SK-N-SH (cell line): ENCODE measurements at regions not wholly inside any gene's neighbourhood (a gene's known extent, or its start where the extent isn't known, plus 50 kb on each side); places are given as distances from the start of the nearest gene placed in this dataset.

Experiments used
- CTCF ChIA-PET: fragments of 300-600, 350-600 bp; formaldehyde crosslinking; extraction: SDS; loops from one replicate; lab custom pipeline; 2021; lab: Yijun Ruan, JAX
- POLR2A ChIA-PET: fragments of 350-600 bp; sonication (Branson Sonifier 250); formaldehyde crosslinking; extraction: SDS; loops from one replicate; lab custom pipeline; 2020; ENCODE audit warnings: antibody characterized with exemption, inconsistent platforms; lab: Yijun Ruan, JAX
- DNase-seq: peaks from one replicate; pipeline ENCODE4 v3.0.0; 2012
- H2AFZ ChIP-seq: fragments of 200-600 bp; sonication (generic); 2 replicates; pipeline ENCODE4 v1.8.1; 2016; ENCODE audit warnings: antibody characterized with exemption, mild to moderate bottlenecking, low read depth
- H3F3A ChIP-seq: fragments of 200-600 bp; sonication (generic); replicated peaks from 2 replicates; pipeline ENCODE3; 2016; ENCODE audit warnings: antibody characterized with exemption, mild to moderate bottlenecking; ENCODE audit not compliant: insufficient read depth
- H3K27ac ChIP-seq, 2 experiments: fragments of 200-500 bp in 1 of 2; fragments of 200-600 bp in 1 of 2; sonication (Bioruptor generic) in 1 of 2; sonication (generic), shearing (Covaris generic) in 1 of 2; 2 replicates each; pipeline versions ENCODE4 v1.5.1 to v1.6.1; 2014 to 2016; ENCODE audit warnings: low read depth in 2 of 2, inconsistent platforms in 1 of 2, low read length in 1 of 2, mild to moderate bottlenecking in 1 of 2, mixed read lengths in 1 of 2
- H3K27me3 ChIP-seq: fragments of 200-600 bp; sonication (generic), shearing (Covaris generic); 2 replicates; pipeline ENCODE4 v1.6.1; 2016; ENCODE audit warnings: mixed run types; ENCODE audit not compliant: insufficient read depth
- H3K36me3 ChIP-seq, 2 experiments: fragments of 200-500 bp in 1 of 2; fragments of 200-600 bp in 1 of 2; sonication (Bioruptor generic) in 1 of 2; sonication (generic) in 1 of 2; replicated peaks in 1 of 2; 2 replicates each; pipeline versions ENCODE3 to v1.5.1; 2014 to 2016; ENCODE audit warnings: low read length in 1 of 2, mild to moderate bottlenecking in 1 of 2; ENCODE audit not compliant: insufficient read depth in 2 of 2, control insufficient read depth in 1 of 2
- H3K4me1 ChIP-seq, 2 experiments: fragments of 200-500 bp in 1 of 2; fragments of 200-600 bp in 1 of 2; sonication (Bioruptor generic) in 1 of 2; sonication (generic), shearing (Covaris generic) in 1 of 2; 2 replicates each; pipeline versions ENCODE4 v1.5.1 to v1.6.1; 2014 to 2016; ENCODE audit warnings: low read depth in 1 of 2, low read length in 1 of 2, mixed run types in 1 of 2; ENCODE audit not compliant: insufficient read depth in 2 of 2, control insufficient read depth in 1 of 2
- H3K4me2 ChIP-seq: fragments of 200-600 bp; sonication (generic), shearing (Covaris generic); 2 replicates; pipeline ENCODE4 v1.6.1; 2017; ENCODE audit warnings: mixed run types
- H3K4me3 ChIP-seq, 2 experiments: fragments of 200-500 bp in 1 of 2; fragments of 200-600 bp in 1 of 2; sonication (Bioruptor generic) in 1 of 2; sonication (generic), shearing (Covaris generic) in 1 of 2; 2 replicates each; pipeline versions ENCODE4 v1.5.1 to v1.8.1; 2014 to 2016; ENCODE audit warnings: low read depth in 2 of 2, inconsistent platforms in 1 of 2, low read length in 1 of 2, mild to moderate bottlenecking in 1 of 2, mixed read lengths in 1 of 2, moderate library complexity in 1 of 2
- H3K79me2 ChIP-seq: fragments of 200-600 bp; sonication (generic); 2 replicates; pipeline ENCODE4 v1.8.1; 2017; ENCODE audit warnings: mild to moderate bottlenecking; ENCODE audit not compliant: insufficient read depth
- H3K9ac ChIP-seq: fragments of 200-600 bp; sonication (generic); 2 replicates; pipeline ENCODE4 v1.6.1; 2017; ENCODE audit warnings: mixed run types
- H3K9me2 ChIP-seq: fragments of 200-600 bp; sonication (generic); 2 replicates; pipeline ENCODE4 v1.6.1; 2017; ENCODE audit warnings: mixed run types
- H3K9me3 ChIP-seq: fragments of 200-600 bp; sonication (generic); 2 replicates; pipeline ENCODE4 v1.6.1; 2017; ENCODE audit warnings: mixed run types, mild to moderate bottlenecking, moderate library complexity
- H4K20me1 ChIP-seq: fragments of 200-600 bp; sonication (generic); 2 replicates; pipeline ENCODE4 v1.6.1; 2017; ENCODE audit warnings: mild to moderate bottlenecking, mixed run types; ENCODE audit not compliant: insufficient read depth
- CTCF ChIP-seq: fragments of 200-600 bp; sonication (generic); IDR thresholded peaks from 2 replicates; pipeline ENCODE4 v1.6.1; 2017; ENCODE audit warnings: antibody characterized with exemption, mild to moderate bottlenecking, moderate library complexity
- ELF1 ChIP-seq: IDR thresholded peaks from 2 replicates; pipeline ENCODE4 v1.4.0; 2012
- FOSL2 ChIP-seq: IDR thresholded peaks from 2 replicates; pipeline ENCODE4 v1.4.0; 2012; ENCODE audit warnings: low read depth, mild to moderate bottlenecking, moderate library complexity, borderline replicate concordance
- FOXJ3 ChIP-seq: sonication (generic); formaldehyde crosslinking; IDR thresholded peaks from 2 replicates; pipeline ENCODE4 v1.5.1; 2020; ENCODE audit warnings: mild to moderate bottlenecking, missing genetic modification reagents
- GABPA ChIP-seq: IDR thresholded peaks from 2 replicates; pipeline ENCODE4 v1.4.0; 2012; ENCODE audit warnings: low read depth, mild to moderate bottlenecking
- IRF3 ChIP-seq: fragments of 150-350 bp; IDR thresholded peaks from 2 replicates; pipeline ENCODE4 v1.6.1; 2016; ENCODE audit warnings: mild to moderate bottlenecking, low read depth, low read length
- JUND ChIP-seq: IDR thresholded peaks from 2 replicates; pipeline ENCODE4 v1.4.0; 2012
- MXI1 ChIP-seq: IDR thresholded peaks from 2 replicates; pipeline ENCODE4 v1.6.1; 2012; ENCODE audit warnings: mild to moderate bottlenecking, low read depth, low read length, improper control_type of control experiment
- PBX3 ChIP-seq: IDR thresholded peaks from 2 replicates; pipeline ENCODE4; 2012
- RCOR1 ChIP-seq: fragments of 150-350 bp; IDR thresholded peaks from 2 replicates; pipeline ENCODE4 v1.6.1; 2017; ENCODE audit warnings: antibody characterized with exemption, low read length
- RXRA ChIP-seq: IDR thresholded peaks from 2 replicates; pipeline ENCODE4 v1.4.0; 2012; ENCODE audit warnings: low read depth, mild to moderate bottlenecking, borderline replicate concordance
- TCF12 ChIP-seq: IDR thresholded peaks from 2 replicates; pipeline ENCODE4 v1.4.0; 2012
- TEAD4 ChIP-seq: IDR thresholded peaks from 2 replicates; pipeline ENCODE4 v1.4.0; 2012; ENCODE audit warnings: mild to moderate bottlenecking, borderline replicate concordance; ENCODE audit not compliant: insufficient read depth
- ZBTB33 ChIP-seq: IDR thresholded peaks from 2 replicates; pipeline ENCODE4 v1.4.0; 2012; ENCODE audit warnings: low read depth, borderline replicate concordance
- WGBS: methylation state at CpG from one replicate; pipeline ENCODE4 v1.1.6; 2017; ENCODE audit warnings: low lambda C conversion rate; 5-methylcytosine and 5-hydroxymethylcytosine counted together
- TF ChIP-seq, protein P1 (sequence below): IDR thresholded peaks from 2 replicates; pipeline ENCODE4 v1.6.1; 2012; ENCODE audit warnings: mild to moderate bottlenecking, low read depth, low read length, moderate library complexity
- TF ChIP-seq, protein P2 (sequence below): IDR thresholded peaks from 2 replicates; pipeline ENCODE4 v1.4.0; 2012; ENCODE audit warnings: low read depth

DNA sequence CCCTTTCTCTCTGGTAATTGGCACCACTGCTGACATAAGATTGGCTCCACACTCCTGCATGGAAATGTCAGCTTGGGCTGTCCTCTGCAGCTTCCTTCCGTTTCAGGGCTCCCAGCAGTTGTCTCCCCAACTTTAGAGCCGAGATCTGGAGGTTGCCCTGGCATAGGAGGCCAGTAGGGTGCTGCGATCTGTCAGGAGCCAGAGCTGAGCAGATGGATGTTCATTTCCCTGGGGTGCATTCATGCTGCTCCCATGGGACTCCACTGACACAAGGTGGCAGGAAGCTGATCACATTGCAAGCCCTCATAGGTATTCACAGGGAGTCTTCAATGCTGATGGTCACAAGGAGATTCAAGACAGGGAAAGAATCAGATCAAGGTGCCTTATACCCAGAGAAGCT lies 116.6 kb upstream of the RAI2 start:
- Histone ChIP-seq H3K27me3 (no peaks in the 10 kb centered on the region; the same call in 1 of the 2 replicates), H2AFZ (no peak overlapping the region), H3K9me3 (no peaks in the 10 kb centered on the region), H3K79me2 (no peaks in the 10 kb centered on the region), H3K4me2 (no peak overlapping the region), H3K9me2 (no peaks in the 10 kb centered on the region), H3K4me3 (no peak overlapping the region), H3K9ac (no peak overlapping the region), H3K27ac (no peak overlapping the region), H3K4me1 (no peaks in the 10 kb centered on the region), H3F3A (no peaks in the 10 kb centered on the region), H3K36me3 (no peaks in the 10 kb centered on the region), H4K20me1 (no peaks in the 10 kb centered on the region)
- POLR2A ChIA-PET, result no interaction called here
- CTCF ChIA-PET, result interaction anchor here (0.7 kb wide), 1 partner anchor 9 kb away, joined by 3 read pairs; no protein-coding TSS in a partner anchor
- 11% methylated on average over 3 of the region's 3 CpGs for WGBS
- DNase-seq, result no peak
- TF ChIP-seq JUND (no peak), ELF1 (no peak), FOSL2 (no peak), RXRA (no peak), MXI1 (no peak), TEAD4 (no peak), IRF3 (no peak), RCOR1 (no peak), ZBTB33 (no peak), FOXJ3 (CRISPR knock-in tag) (no peak), PBX3 (no peak), TCF12 (no peak), CTCF (no peak), GABPA (no peak)
- TF ChIP-seq, protein P1, sequence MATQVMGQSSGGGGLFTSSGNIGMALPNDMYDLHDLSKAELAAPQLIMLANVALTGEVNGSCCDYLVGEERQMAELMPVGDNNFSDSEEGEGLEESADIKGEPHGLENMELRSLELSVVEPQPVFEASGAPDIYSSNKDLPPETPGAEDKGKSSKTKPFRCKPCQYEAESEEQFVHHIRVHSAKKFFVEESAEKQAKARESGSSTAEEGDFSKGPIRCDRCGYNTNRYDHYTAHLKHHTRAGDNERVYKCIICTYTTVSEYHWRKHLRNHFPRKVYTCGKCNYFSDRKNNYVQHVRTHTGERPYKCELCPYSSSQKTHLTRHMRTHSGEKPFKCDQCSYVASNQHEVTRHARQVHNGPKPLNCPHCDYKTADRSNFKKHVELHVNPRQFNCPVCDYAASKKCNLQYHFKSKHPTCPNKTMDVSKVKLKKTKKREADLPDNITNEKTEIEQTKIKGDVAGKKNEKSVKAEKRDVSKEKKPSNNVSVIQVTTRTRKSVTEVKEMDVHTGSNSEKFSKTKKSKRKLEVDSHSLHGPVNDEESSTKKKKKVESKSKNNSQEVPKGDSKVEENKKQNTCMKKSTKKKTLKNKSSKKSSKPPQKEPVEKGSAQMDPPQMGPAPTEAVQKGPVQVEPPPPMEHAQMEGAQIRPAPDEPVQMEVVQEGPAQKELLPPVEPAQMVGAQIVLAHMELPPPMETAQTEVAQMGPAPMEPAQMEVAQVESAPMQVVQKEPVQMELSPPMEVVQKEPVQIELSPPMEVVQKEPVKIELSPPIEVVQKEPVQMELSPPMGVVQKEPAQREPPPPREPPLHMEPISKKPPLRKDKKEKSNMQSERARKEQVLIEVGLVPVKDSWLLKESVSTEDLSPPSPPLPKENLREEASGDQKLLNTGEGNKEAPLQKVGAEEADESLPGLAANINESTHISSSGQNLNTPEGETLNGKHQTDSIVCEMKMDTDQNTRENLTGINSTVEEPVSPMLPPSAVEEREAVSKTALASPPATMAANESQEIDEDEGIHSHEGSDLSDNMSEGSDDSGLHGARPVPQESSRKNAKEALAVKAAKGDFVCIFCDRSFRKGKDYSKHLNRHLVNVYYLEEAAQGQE, result no peak
- TF ChIP-seq, protein P2, sequence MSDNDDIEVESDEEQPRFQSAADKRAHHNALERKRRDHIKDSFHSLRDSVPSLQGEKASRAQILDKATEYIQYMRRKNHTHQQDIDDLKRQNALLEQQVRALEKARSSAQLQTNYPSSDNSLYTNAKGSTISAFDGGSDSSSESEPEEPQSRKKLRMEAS, result no peak
